A549 (cell line): ENCODE measurements at regions not wholly inside any gene's neighbourhood (a gene's known extent, or its start where the extent isn't known, plus 50 kb on each side); places are given as distances from the start of the nearest gene placed in this dataset.
A peak's percentile ranks its signal among the peaks of the same experiment; 100 is the strongest.

Source experiments
- ATAC-seq, 2 experiments: fragments of 200-7000 bp in 1 of 2; fragments of >200 bp in 1 of 2; cut with Nextera tagmentation in 1 of 2; cut with Tn5 transposase in 1 of 2; 3 replicates each; pipeline versions ENCODE4 v1.8.0 to v1.9.1; 2018 to 2020; ENCODE audit warnings: mild to moderate bottlenecking in 1 of 2, moderate library complexity in 1 of 2
- CTCF ChIA-PET: fragments of 300-600 bp; sonication (Branson Sonifier 250); formaldehyde crosslinking; extraction: SDS; loops from one replicate; lab custom pipeline; 2021; ENCODE audit warnings: antibody characterized with exemption, inconsistent platforms; lab: Yijun Ruan, JAX
- POLR2A ChIA-PET: fragments of 350-600 bp; formaldehyde crosslinking; extraction: SDS; loops from one replicate; lab custom pipeline; 2021; ENCODE audit warnings: antibody characterized with exemption, inconsistent platforms; lab: Yijun Ruan, JAX
- DNase-seq, 2 experiments: peaks; one replicate each; pipeline versions ENCODE4 v3.0.0 to v3.0.0-alpha.2; 2011 to 2016; ENCODE audit warnings: low read depth in 1 of 2, low spot score in 1 of 2
- FAIRE-seq: peaks from 2 replicates; lab custom pipeline; 2011; peaks lifted over from hg19 to GRCh38; lab: Jason Lieb, UNC
- H3K27ac ChIP-seq, 2 experiments: fragments of >200 bp; sonication (Bioruptor Twin); formaldehyde crosslinking; 3 replicates each; pipeline ENCODE4 v1.5.1; 2016 to 2017
- H3K4me1 ChIP-seq: fragments of >200 bp; sonication (Bioruptor Twin); formaldehyde crosslinking; 3 replicates; pipeline ENCODE4 v1.6.1; 2016
- H3K4me2 ChIP-seq: fragments of >200 bp; sonication (Bioruptor Twin); formaldehyde crosslinking; 3 replicates; pipeline ENCODE4 v1.6.1; 2016
- H3K4me3 ChIP-seq: fragments of >200 bp; sonication (Bioruptor Twin); formaldehyde crosslinking; 3 replicates; pipeline ENCODE4 v1.5.1; 2016
- H3K9me3 ChIP-seq: fragments of >200 bp; sonication (Bioruptor Twin); formaldehyde crosslinking; 3 replicates; pipeline ENCODE4 v1.6.1; 2016
- ATOH8 ChIP-seq: fragments of 250-450 bp; sonication (Bioruptor Pico); IDR thresholded peaks from 2 replicates; pipeline ENCODE4 v1.5.0; 2020; ENCODE audit warnings: low read depth, mild to moderate bottlenecking, moderate library complexity
- BHLHE40 ChIP-seq: IDR thresholded peaks from 2 replicates; pipeline ENCODE4 v1.6.1; 2012; ENCODE audit warnings: low read depth, low read length, inconsistent platforms
- CBX2 ChIP-seq: fragments of 200-600 bp; sonication (generic); IDR thresholded peaks from 2 replicates; pipeline ENCODE4 v1.6.1; 2016; ENCODE audit warnings: low read depth, mild to moderate bottlenecking, borderline replicate concordance
- CHD2 ChIP-seq: fragments of 150-350 bp; IDR thresholded peaks from 2 replicates; pipeline ENCODE4 v1.6.1; 2014; ENCODE audit warnings: low read length; ENCODE audit not compliant: partially characterized antibody
- EHF ChIP-seq: fragments of 250-450 bp; sonication (Bioruptor Pico); IDR thresholded peaks from 2 replicates; pipeline ENCODE4 v1.5.0; 2020; ENCODE audit warnings: mild to moderate bottlenecking
- FOSB ChIP-seq: fragments of 250-450 bp; sonication (Bioruptor Pico); IDR thresholded peaks from 2 replicates; pipeline ENCODE4 v1.5.0; 2020; ENCODE audit warnings: mild to moderate bottlenecking, moderate library complexity
- FOXS1 ChIP-seq: fragments of 250-450 bp; sonication (Bioruptor Pico); IDR thresholded peaks from 2 replicates; pipeline ENCODE4 v1.5.0; 2020; ENCODE audit warnings: mild to moderate bottlenecking, moderate library complexity
- GATA3 ChIP-seq: IDR thresholded peaks from 2 replicates; pipeline ENCODE4 v1.6.1; 2012; ENCODE audit warnings: borderline replicate concordance
- HES2 ChIP-seq: fragments of >200 bp; sonication (Bioruptor Twin); formaldehyde crosslinking; IDR thresholded peaks from 2 replicates; pipeline ENCODE4 v1.6.1; 2016
- HEYL ChIP-seq: fragments of 250-450 bp; sonication (Bioruptor Pico); IDR thresholded peaks from 2 replicates; pipeline ENCODE4 v1.8.0; 2021; ENCODE audit warnings: mild to moderate bottlenecking, moderate library complexity
- HOXB5 ChIP-seq: fragments of 250-450 bp; sonication (Bioruptor Pico); IDR thresholded peaks from 2 replicates; pipeline ENCODE4 v1.5.0; 2020; ENCODE audit warnings: mild to moderate bottlenecking, moderate library complexity
- JUN ChIP-seq, 2 experiments: fragments of >200 bp; sonication (Bioruptor Twin); formaldehyde crosslinking; IDR thresholded peaks; 2 replicates in 1 of 2; 3 replicates in 1 of 2; pipeline ENCODE4 v1.6.1; 2016 to 2017
- KDM1A ChIP-seq: fragments of 200-600 bp; sonication (generic); IDR thresholded peaks from 2 replicates; pipeline ENCODE4 v1.6.1; 2016; ENCODE audit warnings: low read depth, mild to moderate bottlenecking
- KDM5A ChIP-seq: fragments of 200-600 bp; sonication (generic); IDR thresholded peaks from 2 replicates; pipeline ENCODE4 v1.6.1; 2016; ENCODE audit warnings: antibody characterized with exemption, mild to moderate bottlenecking
- MAFK ChIP-seq: fragments of 450-650 bp; IDR thresholded peaks from 2 replicates; pipeline ENCODE4 v1.6.1; 2014; ENCODE audit not compliant: partially characterized antibody
- MYC ChIP-seq: IDR thresholded peaks from 2 replicates; pipeline ENCODE4 v1.6.1; 2012; ENCODE audit warnings: mild to moderate bottlenecking, inconsistent platforms, low read length, improper control_type of control experiment, borderline replicate concordance
- NFE2L2 ChIP-seq: fragments of 150-350 bp; conservative IDR thresholded peaks from 2 replicates; pipeline ENCODE4 v1.6.1; 2014; ENCODE audit warnings: low read length
- NR3C1 ChIP-seq: fragments of >200 bp; sonication (Bioruptor Twin); formaldehyde crosslinking; IDR thresholded peaks from 3 replicates; pipeline ENCODE4 v1.6.1; 2017
- PBX3 ChIP-seq: IDR thresholded peaks from 2 replicates; pipeline ENCODE4 v1.6.1; 2012
- POLR2AphosphoS2 ChIP-seq: conservative IDR thresholded peaks from 2 replicates; pipeline ENCODE4 v1.6.1; 2012; ENCODE audit warnings: low read length, improper control_type of control experiment, inconsistent platforms
- RCOR1 ChIP-seq: fragments of 150-350 bp; IDR thresholded peaks from 2 replicates; pipeline ENCODE4 v1.6.1; 2014; ENCODE audit warnings: antibody characterized with exemption, low read length, low read depth
- RFX5 ChIP-seq: fragments of 450-650 bp; IDR thresholded peaks from 2 replicates; pipeline ENCODE4 v1.7.1; 2014; ENCODE audit warnings: antibody characterized with exemption, mild to moderate bottlenecking, moderate library complexity
- SMC3 ChIP-seq: fragments of >200 bp; sonication (Bioruptor Twin); formaldehyde crosslinking; IDR thresholded peaks from 3 replicates; pipeline ENCODE4 v1.6.1; 2018; ENCODE audit warnings: inconsistent platforms
- USF2 ChIP-seq: fragments of 450-650 bp; IDR thresholded peaks from 2 replicates; pipeline ENCODE4 v1.6.1; 2014; ENCODE audit warnings: antibody characterized with exemption
- ZNF302 ChIP-seq: fragments of 250-450 bp; sonication (Bioruptor Pico); IDR thresholded peaks from 2 replicates; pipeline ENCODE4 v1.9.0; 2021; ENCODE audit warnings: inconsistent platforms, mild to moderate bottlenecking, moderate library complexity
- ZSCAN20 ChIP-seq: fragments of 250-450 bp; sonication (Bioruptor Pico); IDR thresholded peaks from 2 replicates; pipeline ENCODE4 v1.8.0; 2022; ENCODE audit warnings: mild to moderate bottlenecking, moderate library complexity
- WGBS: methylation state at CpG from one replicate; pipeline ENCODE4 v1.1.6; 2017; ENCODE audit errors: missing lambda C conversion rate; 5-methylcytosine and 5-hydroxymethylcytosine counted together

GRCh38 chr2:71919708-71920107 lies 228.0 kb downstream of the CYP26B1 start:
- ChIA-PET CTCF (no interaction called here), POLR2A (no interaction called here)
- no peak for TF ChIP-seq SMC3
- TF ChIP-seq BHLHE40, result no peak
- no peak for TF ChIP-seq RFX5
- no peak for TF ChIP-seq ZNF302
- TF ChIP-seq POLR2AphosphoS2, result no peak
- TF ChIP-seq MYC, result no peak
- no peak for TF ChIP-seq HEYL (CRISPR knock-in tag)
- TF ChIP-seq CBX2, result no peak
- TF ChIP-seq NR3C1, result no peak
- TF ChIP-seq KDM1A, result no peak
- no peak for TF ChIP-seq ATOH8 (CRISPR knock-in tag)
- no peak for TF ChIP-seq EHF (CRISPR knock-in tag)
- TF ChIP-seq FOXS1 (CRISPR knock-in tag), result no peak
- no peak for TF ChIP-seq ZSCAN20 (CRISPR knock-in tag)
- no peak for TF ChIP-seq RCOR1
- TF ChIP-seq MAFK, result no peak
- TF ChIP-seq CHD2, result no peak
- FAIRE-seq, result no peak
- H3K27ac ChIP-seq, result no peak overlapping the region
- peaks cover 41% of the 10 kb centered on the region for H3K9me3 ChIP-seq
- no peak overlapping the region for H3K4me3 ChIP-seq
- no peak for ATAC-seq
- H3K4me1 ChIP-seq, result no peaks in the 10 kb centered on the region
- no peak for DNase-seq
- H3K4me2 ChIP-seq, result no peak overlapping the region

- H3K27ac ChIP-seq, result no peak overlapping the region
- no peak overlapping the region for H3K4me2 ChIP-seq
- peaks cover 44% of the 10 kb centered on the region for H3K9me3 ChIP-seq
- ChIA-PET POLR2A (no interaction called here), CTCF (interaction anchor here (1.8 kb wide), 1 partner anchor 240 kb away, joined by 6 read pairs; no protein-coding TSS in a partner anchor)
- H3K4me3 ChIP-seq, result no peak overlapping the region
- DNase-seq, result no peak
- no peak for TF ChIP-seq KDM1A
- TF ChIP-seq JUN (IDR thresholded peaks at IDR 0.05), result no peak
- no peak for TF ChIP-seq GATA3
- no peak for TF ChIP-seq POLR2AphosphoS2
- TF ChIP-seq HEYL (CRISPR knock-in tag), result no peak
- TF ChIP-seq NFE2L2, result no peak
- no peak for TF ChIP-seq MAFK
- TF ChIP-seq FOSB (CRISPR knock-in tag), result no peak
- no peak for TF ChIP-seq USF2
- TF ChIP-seq PBX3, result no peak
- TF ChIP-seq NR3C1, result no peak
- TF ChIP-seq HOXB5 (CRISPR knock-in tag), result no peak
- WGBS, result 0% methylated on average over 1 of the region's 1 CpG
- no peak for FAIRE-seq
- ATAC-seq, result no peak
- H3K4me1 ChIP-seq, result no peaks in the 10 kb centered on the region
These were observed 237.4 kb downstream of the CYP26B1 start for GRCh38 chr2:71910277-71910676.

GRCh38 chr2:71908798-71909197 lies 238.9 kb downstream of the CYP26B1 start:
- no peak for FAIRE-seq

More at GRCh38 chr2:71908798-71909197, 238.9 kb downstream of the CYP26B1 start:
- DNase-seq, result no peak
- no peak for ATAC-seq
- ChIA-PET CTCF (interaction anchor here (0.9 to 1.8 kb wide), 3 partner anchors 15 to 242 kb away, joined by 3 to 7 read pairs (median 6); no protein-coding TSS in a partner anchor), POLR2A (no interaction called here)
- 23% methylated on average over 1 of the region's 1 CpG for WGBS
- Histone ChIP-seq H3K27ac (no peak overlapping the region), H3K4me3 (no peak overlapping the region), H3K4me1 (no peaks in the 10 kb centered on the region), H3K4me2 (no peak overlapping the region), H3K9me3 (peaks cover 43% of the 10 kb centered on the region)
- TF ChIP-seq CBX2, result no peak
- peak; percentile 83 for TF ChIP-seq MAFK
- no peak for TF ChIP-seq HES2
- no peak for TF ChIP-seq KDM5A
- no peak for TF ChIP-seq RFX5
